K562 (cell line): ENCODE measurements at regions not wholly inside any gene's neighbourhood (a gene's known extent, or its start where the extent isn't known, plus 50 kb on each side); places are given as distances from the start of the nearest gene placed in this dataset.

Experiments used
- ATAC-seq: fragments of 200-7000 bp; cut with Tn5 transposase; 3 replicates; pipeline ENCODE4 v1.9.1; 2020; ENCODE audit warnings: moderate library complexity
- BruUV-seq: library from RNA; stranded (reverse); fragments of 400-500 nt; replicated peaks from 2 replicates; lab custom pipeline; 2021; lab: Mats Ljungman, UMichigan
- CTCF ChIA-PET: fragments of 300-600 bp; formaldehyde crosslinking; extraction: SDS; loops from one replicate; lab custom pipeline; 2021; ENCODE audit warnings: low intra/inter-chr PET ratio; lab: Yijun Ruan, JAX
- POLR2A ChIA-PET: fragments of 300-600, 350-650 bp; sonication (Branson Sonifier 250); formaldehyde crosslinking; extraction: SDS; loops from one replicate; lab custom pipeline; 2021; ENCODE audit warnings: antibody characterized with exemption, inconsistent platforms; lab: Yijun Ruan, JAX
- DNase-seq, 4 experiments: peaks; one replicate each; pipeline versions ENCODE4 v3.0.0 to v3.0.0-alpha.2; 2011 to 2018; ENCODE audit warnings: low spot score in 3 of 4, mixed read lengths in 3 of 4; ENCODE audit errors: extremely low read depth in 1 of 4
- FAIRE-seq: peaks from 2 replicates; lab custom pipeline; 2011; peaks lifted over from hg19 to GRCh38; lab: Jason Lieb, UNC
- H2AFZ ChIP-seq: 2 replicates; pipeline ENCODE4 v1.6.0; 2011; ENCODE audit warnings: low read depth, low read length, control low read depth, inconsistent platforms
- H3K27ac ChIP-seq: fragments of 200-600 bp; 3 replicates; pipeline ENCODE4 v1.8.0; 2011; ENCODE audit warnings: low read depth, mild to moderate bottlenecking, control low read depth, inconsistent platforms, low read length, moderate library complexity, mixed read lengths; ENCODE audit errors: extremely low read depth
- H3K27me3 ChIP-seq, 2 experiments: fragments of 300-600 bp in 1 of 2; 2 replicates in 1 of 2; 3 replicates in 1 of 2; pipeline versions ENCODE4 v1.6.0 to v1.8.0; 2011; ENCODE audit warnings: inconsistent platforms in 2 of 2, low read length in 2 of 2, mild to moderate bottlenecking in 1 of 2, mixed read lengths in 1 of 2, moderate library complexity in 1 of 2; ENCODE audit not compliant: control insufficient read depth in 2 of 2, insufficient read depth in 2 of 2
- H3K36me3 ChIP-seq: fragments of 300-600 bp; 3 replicates; pipeline ENCODE4 v1.8.0; 2011; ENCODE audit warnings: mild to moderate bottlenecking, low read length, inconsistent platforms; ENCODE audit not compliant: control insufficient read depth, insufficient read depth
- H3K4me1 ChIP-seq, 2 experiments: fragments of 200-600 bp in 1 of 2; replicated peaks in 1 of 2; 2 replicates in 1 of 2; 3 replicates in 1 of 2; pipeline versions ENCODE4 v1.5.1 to v1.8.0; 2011; ENCODE audit warnings: inconsistent platforms in 2 of 2, low read length in 2 of 2, mild to moderate bottlenecking in 1 of 2, mixed read lengths in 1 of 2, moderate library complexity in 1 of 2; ENCODE audit not compliant: control insufficient read depth in 2 of 2, insufficient read depth in 2 of 2
- H3K4me2 ChIP-seq: 2 replicates; pipeline ENCODE4 v1.6.1; 2011; ENCODE audit warnings: low read length, control low read depth, inconsistent platforms, mixed read lengths; ENCODE audit not compliant: insufficient read depth
- H3K4me3 ChIP-seq: fragments of 200-600 bp; sonication (generic), shearing (Covaris generic); 2 replicates; pipeline ENCODE4 v1.5.1; 2016; ENCODE audit warnings: control low read depth, inconsistent platforms
- H3K79me2 ChIP-seq: fragments of 200-600 bp; 3 replicates; pipeline ENCODE4 v1.8.0; 2011; ENCODE audit warnings: low read length, inconsistent platforms; ENCODE audit not compliant: control insufficient read depth, insufficient read depth
- H3K9ac ChIP-seq, 2 experiments: 2 replicates each; pipeline versions ENCODE4 v1.6.0 to v1.6.1; 2011; ENCODE audit warnings: low read depth in 2 of 2, low read length in 2 of 2, control low read depth in 1 of 2, inconsistent platforms in 1 of 2, mild to moderate bottlenecking in 1 of 2, mixed read lengths in 1 of 2; ENCODE audit not compliant: insufficient read depth in 1 of 2
- H3K9me1 ChIP-seq: one replicate; pipeline ENCODE4 v1.6.0; 2011; ENCODE audit warnings: inconsistent platforms, mild to moderate bottlenecking, low read length, moderate library complexity; ENCODE audit not compliant: control insufficient read depth, insufficient read depth
- H3K9me3 ChIP-seq: replicated peaks from 2 replicates; pipeline ENCODE4 v1.5.1; 2011; ENCODE audit warnings: low read depth, low read length, inconsistent platforms; ENCODE audit not compliant: control insufficient read depth, insufficient read depth
- H4K20me1 ChIP-seq: replicated peaks from 2 replicates; pipeline ENCODE4 v1.6.1; 2011; ENCODE audit warnings: low read length, inconsistent platforms, mixed read lengths; ENCODE audit not compliant: control insufficient read depth, insufficient read depth
- CREM ChIP-seq: IDR thresholded peaks from 2 replicates; pipeline ENCODE4 v1.6.1; 2014; ENCODE audit warnings: antibody characterized with exemption, low read depth
- FOSL1 ChIP-seq: fragments of 200-800 bp; sonication (Bioruptor generic); conservative IDR thresholded peaks from 2 replicates; pipeline ENCODE4 v1.6.1; 2016; ENCODE audit warnings: missing genetic modification characterization, missing compliant biosample characterization
- IRF1 ChIP-seq: sonication (generic); formaldehyde crosslinking; IDR thresholded peaks from 2 replicates; pipeline ENCODE4 v1.8.0; 2022; ENCODE audit warnings: missing genetic modification reagents, mild to moderate bottlenecking, borderline replicate concordance
- JUND ChIP-seq, 2 experiments: IDR thresholded peaks; 2 replicates in 1 of 2; 3 replicates in 1 of 2; pipeline ENCODE4 v1.6.1; 2011; ENCODE audit warnings: borderline replicate concordance in 2 of 2, low read depth in 2 of 2, low read length in 2 of 2, improper control_type of control experiment in 1 of 2, missing biosample characterization in 1 of 2, missing genetic modification characterization in 1 of 2, missing genetic modification reagents in 1 of 2
- KDM1A ChIP-seq, 2 experiments: fragments of 450-650 bp; IDR thresholded peaks; 2 replicates each; pipeline ENCODE4 v1.6.1; 2016; ENCODE audit warnings: mild to moderate bottlenecking in 2 of 2
- MEIS2 ChIP-seq: fragments of 450-650 bp; IDR thresholded peaks from 2 replicates; pipeline ENCODE4 v1.6.1; 2014; ENCODE audit warnings: mild to moderate bottlenecking; ENCODE audit not compliant: partially characterized antibody
- NR0B1 ChIP-seq: fragments of 450-650 bp; IDR thresholded peaks from one replicate; pipeline ENCODE4 v1.6.1; 2018; ENCODE audit warnings: mild to moderate bottlenecking, moderate library complexity; ENCODE audit not compliant: partially characterized antibody
- POLR2H ChIP-seq: IDR thresholded peaks from 2 replicates; pipeline ENCODE4 v1.6.1; 2016; ENCODE audit warnings: missing genetic modification characterization, low read depth, mild to moderate bottlenecking, control low read depth, missing compliant biosample characterization, moderate library complexity
- SLC30A9 ChIP-seq: fragments of 250-450 bp; sonication (Bioruptor Pico); IDR thresholded peaks from 2 replicates; pipeline ENCODE4 v1.8.0; 2022; ENCODE audit warnings: mild to moderate bottlenecking, moderate library complexity
- SNIP1 ChIP-seq: fragments of 450-650 bp; IDR thresholded peaks from 2 replicates; pipeline ENCODE4 v1.7.1; 2017; ENCODE audit warnings: low read depth, mild to moderate bottlenecking
- STAG1 ChIP-seq: sonication (generic); formaldehyde crosslinking; IDR thresholded peaks from 2 replicates; pipeline ENCODE4 v1.5.0; 2020; ENCODE audit warnings: missing genetic modification reagents, borderline replicate concordance
- SUPT5H ChIP-seq: fragments of 450-650 bp; IDR thresholded peaks from 2 replicates; pipeline ENCODE4 v1.6.1; 2016
- TAF7 ChIP-seq: fragments of 450-650 bp; IDR thresholded peaks from 2 replicates; pipeline ENCODE4 v1.6.1; 2016; ENCODE audit warnings: missing genetic modification characterization, missing compliant biosample characterization
- WGBS: fragments of 100-300 bp; shearing (Covaris generic); methylation state at CpG from one replicate; pipeline ENCODE4 v1.1.6; 2016; ENCODE audit warnings: low coverage, mixed read lengths; ENCODE audit not compliant: insufficient coverage; ENCODE audit errors: missing lambda C conversion rate; 5-methylcytosine and 5-hydroxymethylcytosine counted together
- in situ Hi-C: fragments of 300-500 bp; cut with MboI; formaldehyde crosslinking; loops from 4 replicates; pipeline ENCODE4 v1.15.0; 2018; ENCODE audit warnings: inconsistent platforms, mixed read lengths
- intact Hi-C: fragments of 100-400 bp; cut with micrococcal nuclease; formaldehyde crosslinking; loops from 2 replicates; pipeline ENCODE4 v1.14.2; 2022
- TF ChIP-seq, protein P1 (sequence below), 2 experiments: fragments of 450-650 bp in 1 of 2; sonication (generic) in 1 of 2; formaldehyde crosslinking in 1 of 2; IDR thresholded peaks in 1 of 2; conservative IDR thresholded peaks in 1 of 2; 2 replicates each; pipeline versions ENCODE4 v1.6.1 to v1.8.1; 2016 to 2023; ENCODE audit warnings: mild to moderate bottlenecking in 2 of 2, moderate library complexity in 2 of 2, inconsistent platforms in 1 of 2, missing genetic modification reagents in 1 of 2

GRCh38 chr3:65231544-65231943 lies 543.7 kb upstream of the ADAMTS9 start (continued):
- no peak for TF ChIP-seq IRF1 (CRISPR knock-in tag)
- no peak for TF ChIP-seq NR0B1
- no peak for TF ChIP-seq STAG1 (CRISPR knock-in tag)
- no peak for TF ChIP-seq SLC30A9 (CRISPR knock-in tag)
- TF ChIP-seq TAF7 (tag): no peak

DNA sequence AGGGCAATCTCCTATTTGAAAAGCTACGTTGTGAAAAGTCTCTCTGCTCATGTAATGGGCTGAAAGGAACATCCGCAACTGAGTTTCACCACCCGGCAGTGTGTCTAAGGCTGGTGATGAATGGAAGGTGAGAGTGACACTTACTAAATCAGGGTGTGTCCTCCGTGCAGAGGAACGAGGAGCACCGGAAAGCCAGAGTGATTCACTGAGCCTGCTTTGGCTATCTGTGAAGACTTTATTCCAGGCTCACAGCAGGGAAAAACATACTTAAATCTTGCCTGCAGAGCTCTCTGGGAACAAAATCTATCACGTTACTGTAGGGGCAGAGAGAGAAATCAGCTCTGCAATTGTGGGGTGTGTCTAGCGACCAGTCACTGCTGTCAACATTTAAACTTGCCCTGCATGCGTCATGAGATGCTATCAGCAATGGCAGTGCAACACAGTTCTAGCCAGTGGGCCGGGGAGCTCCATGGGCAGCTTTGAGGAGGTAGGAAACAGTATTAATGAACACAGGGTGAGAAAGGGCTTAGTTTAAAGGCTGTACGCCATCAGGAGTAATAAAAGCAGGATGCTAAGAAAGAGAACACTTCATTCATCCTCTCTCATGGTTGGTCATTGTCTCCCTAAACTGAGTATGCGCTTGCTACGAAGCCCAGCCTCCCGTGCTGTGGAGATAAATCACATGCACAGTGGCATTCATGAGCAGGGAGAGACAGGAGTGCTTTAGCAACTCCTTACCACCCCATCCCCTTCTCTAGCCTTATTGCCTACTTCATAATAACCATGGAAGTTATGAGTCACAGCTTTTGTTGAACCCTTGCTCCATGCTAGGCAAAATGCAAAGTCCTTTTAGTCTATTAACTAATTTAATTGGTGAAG lies 542.7 kb upstream of the ADAMTS9 start:
- peak; percentile 50 for ATAC-seq

More for the DNA sequence above, 542.7 kb upstream of the ADAMTS9 start:
- no peaks in the 10 kb centered on the region for H4K20me1 ChIP-seq
- FAIRE-seq: no peak
- BruUV-seq: no TSS peak
- H3K9ac ChIP-seq: no peak overlapping the region
- H2AFZ ChIP-seq: no peak overlapping the region
- ChIA-PET CTCF (no interaction called here), POLR2A (interaction anchor here (0.6 to 1.5 kb wide), 2 partner anchors 10 to 157 kb away, joined by 3 read pairs; no protein-coding TSS in a partner anchor)
- H3K36me3 ChIP-seq: no peaks in the 10 kb centered on the region
- WGBS: 3% methylated on average over 14 of the region's 14 CpGs
- no peaks in the 10 kb centered on the region for H3K4me1 ChIP-seq
- no peaks in the 10 kb centered on the region for H3K27me3 ChIP-seq
- no peak overlapping the region for H3K27ac ChIP-seq
- TF ChIP-seq SUPT5H: no peak
- peak; percentile 43; the same call in 1 of the 2 replicates for TF ChIP-seq FOSL1 (tag)
- TF ChIP-seq MEIS2: peak; percentile 47
- TF ChIP-seq CREM: peak; percentile 79
- no peak for TF ChIP-seq POLR2H (tag)
- no peak for TF ChIP-seq KDM1A (IDR thresholded peaks at IDR 0.05)
- 0 out of 2 replicates have a peak, but pooled peaks have one; percentile 27 for TF ChIP-seq JUND (IDR thresholded peaks at IDR 0.05; ENCODE audit: borderline replicate concordance, low read depth, low read length)
- TF ChIP-seq JUND (tag; IDR thresholded peaks at IDR 0.05; ENCODE audit: borderline replicate concordance, low read depth, low read length): peak; percentile 18; the same call in 1 of the 3 replicates
- TF ChIP-seq, protein P1, sequence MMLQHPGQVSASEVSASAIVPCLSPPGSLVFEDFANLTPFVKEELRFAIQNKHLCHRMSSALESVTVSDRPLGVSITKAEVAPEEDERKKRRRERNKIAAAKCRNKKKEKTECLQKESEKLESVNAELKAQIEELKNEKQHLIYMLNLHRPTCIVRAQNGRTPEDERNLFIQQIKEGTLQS (IDR thresholded peaks at IDR 0.05): peak; percentile 34; the same call in 1 of the 2 replicates
- TF ChIP-seq, protein P1 (CRISPR knock-in tag; conservative IDR thresholded peaks at IDR 0.05): no peak
- no peak for TF ChIP-seq SNIP1
- intact Hi-C loops (no loop called here), in situ Hi-C loops (no loop called here)
- no peaks in the 10 kb centered on the region for H3K79me2 ChIP-seq
- no peak overlapping the region for H3K4me2 ChIP-seq
- no peak overlapping the region for H3K4me3 ChIP-seq
- DNase-seq: peak in 1 of 4 experiments; percentile 1
- H3K9me3 ChIP-seq: no peaks in the 10 kb centered on the region
- no peaks in the 10 kb centered on the region for H3K9me1 ChIP-seq
